OCI-LY3 (cell line): ENCODE measurements at regions not wholly inside any gene's neighbourhood (a gene's known extent, or its start where the extent isn't known, plus 50 kb on each side); places are given as distances from the start of the nearest gene placed in this dataset.
"Not testable (repeated sequence)": the region's sequence is repeated elsewhere in the genome, so short reads cannot be mapped to it uniquely, and the experiment has no call there.

Experiments
- H2AFZ ChIP-seq: fragments of 200-600, 300-600 bp; shearing (Covaris generic); 2 replicates; pipeline ENCODE4 v1.6.0; 2014; ENCODE audit warnings: antibody characterized with exemption, low read depth, low read length
- H3K27ac ChIP-seq: fragments of 200-600, 300-600 bp; sonication (generic); 2 replicates; pipeline ENCODE4 v1.5.1; 2014; ENCODE audit warnings: mild to moderate bottlenecking, low read length, moderate library complexity, mixed read lengths
- H3K27me3 ChIP-seq: fragments of 200-600, 300-600 bp; sonication (generic); 2 replicates; pipeline ENCODE4 v1.6.1; 2014; ENCODE audit warnings: low read depth, low read length, mixed read lengths
- H3K36me3 ChIP-seq: fragments of 200-600, 300-600 bp; sonication (generic); replicated peaks from 2 replicates; pipeline ENCODE3; 2014; ENCODE audit warnings: low read depth, low read length, mixed read lengths
- H3K4me1 ChIP-seq: fragments of 300-600, 200-600 bp; sonication (generic); 2 replicates; pipeline ENCODE4 v1.6.1; 2014; ENCODE audit warnings: low read length, mixed read lengths
- H3K4me2 ChIP-seq: fragments of 200-600, 300-600 bp; sonication (generic); 2 replicates; pipeline ENCODE4 v1.6.1; 2014; ENCODE audit warnings: low read length, mixed read lengths
- H3K4me3 ChIP-seq: fragments of 300-600, 200-600 bp; sonication (generic); 2 replicates; pipeline ENCODE4 v1.5.1; 2014; ENCODE audit warnings: antibody characterized with exemption, mild to moderate bottlenecking, low read length, moderate library complexity
- H3K79me2 ChIP-seq: fragments of 300-600, 200-600 bp; shearing (Covaris generic); 2 replicates; pipeline ENCODE4 v1.6.1; 2014; ENCODE audit warnings: mild to moderate bottlenecking, low read length, mixed read lengths
- H3K9ac ChIP-seq: fragments of 300-600, 200-600 bp; shearing (Covaris generic); 2 replicates; pipeline ENCODE4 v1.6.0; 2014; ENCODE audit warnings: mild to moderate bottlenecking, low read length, moderate library complexity
- H3K9me3 ChIP-seq: fragments of 200-600, 300-600 bp; shearing (Covaris generic); 2 replicates; pipeline ENCODE4 v1.6.1; 2014; ENCODE audit warnings: low read length, mixed read lengths; ENCODE audit not compliant: insufficient read depth
- H4K20me1 ChIP-seq: fragments of 200-600, 300-600 bp; sonication (generic); 2 replicates; pipeline ENCODE4 v1.6.1; 2016; ENCODE audit warnings: low read length, mixed read lengths; ENCODE audit not compliant: insufficient read depth
- EZH2phosphoT487 ChIP-seq: fragments of 200-600 bp; shearing (Covaris generic); IDR thresholded peaks from 2 replicates; pipeline ENCODE4 v1.6.1; 2018; ENCODE audit warnings: antibody characterized with exemption, mixed run types, low read depth
- TF ChIP-seq, protein P1 (sequence below): fragments of 200-600, 300-600 bp; sonication (generic); IDR thresholded peaks from 2 replicates; pipeline ENCODE4 v1.5.1; 2014; ENCODE audit warnings: antibody characterized with exemption, low read length, low read depth

DNA sequence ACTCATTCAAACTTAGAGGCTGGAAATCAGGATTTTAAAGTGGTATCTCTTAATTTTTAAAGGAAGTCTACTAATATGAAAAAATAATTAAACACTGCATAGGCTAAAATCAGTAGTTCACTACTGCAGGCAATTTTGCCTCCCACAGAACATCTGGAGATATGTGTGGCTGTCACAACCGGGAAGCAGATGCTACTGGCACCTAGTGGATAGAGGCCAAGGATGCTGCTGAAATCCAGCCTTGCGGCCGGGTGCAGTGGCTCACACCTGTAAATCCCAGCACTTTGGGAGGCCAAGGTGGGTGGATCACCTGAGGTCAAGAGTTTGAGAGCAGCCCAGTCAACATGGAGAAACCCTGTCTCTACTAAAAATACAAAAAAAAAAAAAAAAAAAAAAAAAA is 473.9 kb downstream of the XYLT1 start:
- Histone ChIP-seq H2AFZ (no peak overlapping the region), H3K4me3 (no peak overlapping the region), H3K27me3 (no peaks in the 10 kb centered on the region), H3K4me2 (no peak overlapping the region), H3K9me3 (no peaks in the 10 kb centered on the region), H3K79me2 (no peaks in the 10 kb centered on the region), H4K20me1 (no peaks in the 10 kb centered on the region), H3K4me1 (no peaks in the 10 kb centered on the region), H3K27ac (no peak overlapping the region), H3K36me3 (no peaks in the 10 kb centered on the region), H3K9ac (no peak overlapping the region)
- TF ChIP-seq, protein P1, sequence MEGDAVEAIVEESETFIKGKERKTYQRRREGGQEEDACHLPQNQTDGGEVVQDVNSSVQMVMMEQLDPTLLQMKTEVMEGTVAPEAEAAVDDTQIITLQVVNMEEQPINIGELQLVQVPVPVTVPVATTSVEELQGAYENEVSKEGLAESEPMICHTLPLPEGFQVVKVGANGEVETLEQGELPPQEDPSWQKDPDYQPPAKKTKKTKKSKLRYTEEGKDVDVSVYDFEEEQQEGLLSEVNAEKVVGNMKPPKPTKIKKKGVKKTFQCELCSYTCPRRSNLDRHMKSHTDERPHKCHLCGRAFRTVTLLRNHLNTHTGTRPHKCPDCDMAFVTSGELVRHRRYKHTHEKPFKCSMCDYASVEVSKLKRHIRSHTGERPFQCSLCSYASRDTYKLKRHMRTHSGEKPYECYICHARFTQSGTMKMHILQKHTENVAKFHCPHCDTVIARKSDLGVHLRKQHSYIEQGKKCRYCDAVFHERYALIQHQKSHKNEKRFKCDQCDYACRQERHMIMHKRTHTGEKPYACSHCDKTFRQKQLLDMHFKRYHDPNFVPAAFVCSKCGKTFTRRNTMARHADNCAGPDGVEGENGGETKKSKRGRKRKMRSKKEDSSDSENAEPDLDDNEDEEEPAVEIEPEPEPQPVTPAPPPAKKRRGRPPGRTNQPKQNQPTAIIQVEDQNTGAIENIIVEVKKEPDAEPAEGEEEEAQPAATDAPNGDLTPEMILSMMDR: no peak
- TF ChIP-seq EZH2phosphoT487: no peak

GRCh38 chr16:16997349-16997748 is 473.4 kb downstream of the XYLT1 start:
- Histone ChIP-seq H3K4me2 (no peak overlapping the region), H3K9me3 (no peaks in the 10 kb centered on the region), H4K20me1 (no peaks in the 10 kb centered on the region), H3K4me3 (no peak overlapping the region), H3K27me3 (no peaks in the 10 kb centered on the region), H3K4me1 (peaks cover 2% of the 10 kb centered on the region; the same call in 1 of the 2 replicates), H3K9ac (no peak overlapping the region), H2AFZ (no peak overlapping the region), H3K79me2 (no peaks in the 10 kb centered on the region), H3K36me3 (no peaks in the 10 kb centered on the region), H3K27ac (no peak overlapping the region)
- TF ChIP-seq, protein P1: no peak
- no peak for TF ChIP-seq EZH2phosphoT487

DNA sequence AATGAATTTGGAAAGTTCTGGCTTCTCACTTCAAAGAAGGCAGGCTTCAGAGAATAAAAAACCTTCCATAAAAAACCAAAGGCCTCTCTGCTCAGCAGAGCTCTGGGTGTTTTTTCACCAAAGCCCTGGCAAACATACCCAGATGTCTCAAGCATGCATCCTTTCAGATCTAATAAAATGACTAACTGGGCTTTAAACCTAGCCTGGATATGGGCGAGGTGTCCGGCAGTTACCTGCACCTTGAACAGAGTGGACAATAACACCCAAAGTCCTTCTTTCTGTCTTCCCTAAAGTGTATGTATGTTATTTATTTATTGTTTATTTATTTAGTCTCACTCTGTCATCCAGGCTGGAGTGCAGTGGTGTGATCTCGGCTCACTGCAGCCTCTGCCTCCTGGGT is 469.3 kb downstream of the XYLT1 start:
- no peak overlapping the region for H3K27ac ChIP-seq
- no peaks in the 10 kb centered on the region for H3K79me2 ChIP-seq
- H2AFZ ChIP-seq: no peak overlapping the region
- H3K9me3 ChIP-seq: no peaks in the 10 kb centered on the region
- peaks cover 7% of the 10 kb centered on the region; the same call in 1 of the 2 replicates for H3K4me1 ChIP-seq
- no peak overlapping the region for H3K4me3 ChIP-seq
- H3K36me3 ChIP-seq: no peaks in the 10 kb centered on the region
- TF ChIP-seq EZH2phosphoT487: no peak
- TF ChIP-seq, protein P1: no peak
- H3K9ac ChIP-seq: no peak overlapping the region
- no peak overlapping the region for H3K4me2 ChIP-seq
- no peaks in the 10 kb centered on the region for H3K27me3 ChIP-seq
- no peaks in the 10 kb centered on the region for H4K20me1 ChIP-seq

- no peak overlapping the region for H3K9ac ChIP-seq
- H3K27ac ChIP-seq: no peak overlapping the region
- H3K4me3 ChIP-seq: no peak overlapping the region
- no peaks in the 10 kb centered on the region for H4K20me1 ChIP-seq
- peaks cover 7% of the 10 kb centered on the region; the same call in 1 of the 2 replicates for H3K4me1 ChIP-seq
- no peaks in the 10 kb centered on the region for H3K36me3 ChIP-seq
- no peak overlapping the region for H3K4me2 ChIP-seq
- H3K79me2 ChIP-seq: no peaks in the 10 kb centered on the region
- H2AFZ ChIP-seq: no peak overlapping the region
- no peaks in the 10 kb centered on the region for H3K27me3 ChIP-seq
- TF ChIP-seq EZH2phosphoT487: no peak
- TF ChIP-seq, protein P1: no peak
- H3K9me3 ChIP-seq: no peaks in the 10 kb centered on the region
Observed at GRCh38 chr16:17002565-17002964, 468.2 kb downstream of the XYLT1 start.

DNA sequence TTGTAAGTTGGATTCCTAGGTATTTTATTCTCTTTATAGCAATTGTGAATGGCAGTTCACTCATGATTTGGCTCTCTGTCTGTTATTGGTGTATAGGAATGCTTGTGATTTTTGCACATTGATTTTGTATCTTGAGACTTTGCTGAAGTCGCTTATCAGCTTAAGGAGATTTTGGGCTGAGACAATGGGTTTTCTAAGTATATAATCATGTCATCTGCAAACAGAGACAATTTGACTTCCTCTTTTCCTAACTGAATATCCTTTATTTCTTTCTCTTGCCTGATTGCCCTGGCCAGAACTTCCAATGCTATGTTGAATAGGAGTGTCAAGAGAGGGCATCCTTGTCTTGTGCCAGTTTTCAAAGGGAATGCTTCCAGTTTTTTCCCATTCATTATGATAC is 464.8 kb downstream of the XYLT1 start:
- H3K4me1 ChIP-seq, H2AFZ ChIP-seq, H3K9me3 ChIP-seq, H3K4me2 ChIP-seq, H3K9ac ChIP-seq, H3K36me3 ChIP-seq, H3K27ac ChIP-seq, H4K20me1 ChIP-seq, H3K27me3 ChIP-seq, H3K79me2 ChIP-seq, H3K4me3 ChIP-seq: not testable (repeated sequence)
